CD4-positive, alpha-beta T cell treated with Interleukin-6 at 100 ng/mL for 8 hours (primary cell): ENCODE measurements at regions not wholly inside any gene's neighbourhood (a gene's known extent, or its start where the extent isn't known, plus 50 kb on each side); places are given as distances from the start of the nearest gene placed in this dataset.
"Not testable (repeated sequence)": the region's sequence is repeated elsewhere in the genome, so short reads cannot be mapped to it uniquely, and the experiment has no call there.

Experiments
- DNase-seq: peaks from one replicate; pipeline ENCODE4 v3.0.0-alpha.2; 2020; ENCODE audit warnings: mixed read lengths, low spot score

- DNase-seq: no peak
Observed at GRCh38 chr1:88549536-88549935, 134.5 kb upstream of the PKN2 start.

- no peak for DNase-seq
Observed at GRCh38 chr1:88552226-88552625, 131.8 kb upstream of the PKN2 start.

GRCh38 chr1:88557014-88557413, 127.1 kb upstream of the PKN2 start:
- no peak for DNase-seq

- DNase-seq: no peak
Observed at GRCh38 chr1:88560621-88561020, 123.5 kb upstream of the PKN2 start.

GRCh38 chr1:88562991-88563390, 121.1 kb upstream of the PKN2 start:
- no peak for DNase-seq

- DNase-seq: no peak
Observed at GRCh38 chr1:88566615-88567387, 117.3 kb upstream of the PKN2 start.

- no peak for DNase-seq
Observed at GRCh38 chr1:88571506-88571905, 112.6 kb upstream of the PKN2 start.

- no peak for DNase-seq
Observed at GRCh38 chr1:88579598-88579997, 104.5 kb upstream of the PKN2 start.

- DNase-seq: no peak
Observed at GRCh38 chr1:88581703-88582102, 102.4 kb upstream of the PKN2 start.

- DNase-seq: no peak
Observed at GRCh38 chr1:88593358-88593757, 90.7 kb upstream of the PKN2 start.

GRCh38 chr1:88595355-88596002, 88.6 kb upstream of the PKN2 start:
- DNase-seq: peak; percentile 4

GRCh38 chr1:88597973-88598372, 86.1 kb upstream of the PKN2 start:
- not testable (repeated sequence) for DNase-seq

GRCh38 chr1:88608139-88608943, 75.7 kb upstream of the PKN2 start:
- DNase-seq: no peak

- no peak for DNase-seq
Observed at GRCh38 chr1:88609051-88609450, 75.0 kb upstream of the PKN2 start.

GRCh38 chr1:88610687-88611086, 73.4 kb upstream of the PKN2 start:
- DNase-seq: no peak

- DNase-seq: no peak
Observed at GRCh38 chr1:88612292-88612691, 71.8 kb upstream of the PKN2 start.

GRCh38 chr1:88612773-88613172, 71.3 kb upstream of the PKN2 start:
- DNase-seq: no peak

- no peak for DNase-seq
Observed at GRCh38 chr1:88618331-88618730, 65.7 kb upstream of the PKN2 start.

GRCh38 chr1:88623101-88623500, 61.0 kb upstream of the PKN2 start:
- DNase-seq: not testable (repeated sequence)
